ENCODE measurements at regions not wholly inside any gene's neighbourhood (a gene's known extent, or its start where the extent isn't known, plus 50 kb on each side); places are given as distances from the start of the nearest gene placed in this dataset.

- TF ChIP-seq, protein P1, sequence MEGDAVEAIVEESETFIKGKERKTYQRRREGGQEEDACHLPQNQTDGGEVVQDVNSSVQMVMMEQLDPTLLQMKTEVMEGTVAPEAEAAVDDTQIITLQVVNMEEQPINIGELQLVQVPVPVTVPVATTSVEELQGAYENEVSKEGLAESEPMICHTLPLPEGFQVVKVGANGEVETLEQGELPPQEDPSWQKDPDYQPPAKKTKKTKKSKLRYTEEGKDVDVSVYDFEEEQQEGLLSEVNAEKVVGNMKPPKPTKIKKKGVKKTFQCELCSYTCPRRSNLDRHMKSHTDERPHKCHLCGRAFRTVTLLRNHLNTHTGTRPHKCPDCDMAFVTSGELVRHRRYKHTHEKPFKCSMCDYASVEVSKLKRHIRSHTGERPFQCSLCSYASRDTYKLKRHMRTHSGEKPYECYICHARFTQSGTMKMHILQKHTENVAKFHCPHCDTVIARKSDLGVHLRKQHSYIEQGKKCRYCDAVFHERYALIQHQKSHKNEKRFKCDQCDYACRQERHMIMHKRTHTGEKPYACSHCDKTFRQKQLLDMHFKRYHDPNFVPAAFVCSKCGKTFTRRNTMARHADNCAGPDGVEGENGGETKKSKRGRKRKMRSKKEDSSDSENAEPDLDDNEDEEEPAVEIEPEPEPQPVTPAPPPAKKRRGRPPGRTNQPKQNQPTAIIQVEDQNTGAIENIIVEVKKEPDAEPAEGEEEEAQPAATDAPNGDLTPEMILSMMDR (conservative IDR thresholded peaks at IDR 0.05; ENCODE audit: low read depth, low read length) = no peak
- no peak for DNase-seq (ENCODE audit: low read depth)
- H3K4me3 ChIP-seq (ENCODE audit: low read length) = no peak overlapping the region
These were observed 321.7 kb upstream of the TSHZ3 start for GRCh38 chr19:31670931-31671330.

DNA sequence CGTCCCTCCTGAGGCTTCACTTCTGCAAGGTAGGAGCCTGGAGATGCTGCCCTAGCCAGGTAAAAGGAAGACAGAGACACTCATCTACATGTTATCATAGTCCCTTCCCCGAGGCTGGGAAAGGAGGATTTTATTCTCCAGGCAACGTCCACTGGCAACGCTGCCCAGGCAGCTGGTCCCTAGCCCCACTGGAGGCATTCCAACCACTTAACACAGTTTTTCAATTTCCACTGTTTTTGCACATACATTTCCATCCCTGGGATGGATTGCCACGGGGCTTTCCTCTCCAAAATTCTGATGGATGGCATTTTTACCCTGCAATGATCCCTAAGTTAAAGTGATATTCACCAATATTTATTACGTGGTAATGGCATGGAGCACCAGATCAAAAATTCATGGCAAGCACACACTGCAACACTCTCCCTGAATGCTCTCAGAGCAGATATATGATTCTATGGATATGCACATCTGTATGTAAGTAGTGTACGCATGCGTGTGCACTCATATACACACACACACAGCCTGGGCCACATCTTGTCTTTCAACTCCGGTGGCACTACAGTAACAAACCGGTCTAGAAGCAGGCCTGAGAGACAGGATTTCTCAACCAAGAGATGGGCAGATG is 322.3 kb upstream of the TSHZ3 start:
- H3K4me3 ChIP-seq (ENCODE audit: low read length) = no peak overlapping the region
- DNase-seq (ENCODE audit: low read depth) = no peak
- TF ChIP-seq, protein P1 (conservative IDR thresholded peaks at IDR 0.05; ENCODE audit: low read depth, low read length) = no peak

GRCh38 chr19:31674503-31675192 is 325.4 kb upstream of the TSHZ3 start:
- TF ChIP-seq, protein P1 (conservative IDR thresholded peaks at IDR 0.05; ENCODE audit: low read depth, low read length) = no peak
- DNase-seq (ENCODE audit: low read depth) = no peak
- no peak overlapping the region for H3K4me3 ChIP-seq (ENCODE audit: low read length)

- TF ChIP-seq, protein P1 (conservative IDR thresholded peaks at IDR 0.05; ENCODE audit: low read depth, low read length) = no peak
- H3K4me3 ChIP-seq (ENCODE audit: low read length) = no peak overlapping the region
- no peak for DNase-seq (ENCODE audit: low read depth)
These were observed 326.1 kb upstream of the TSHZ3 start for GRCh38 chr19:31675193-31675913.

DNA sequence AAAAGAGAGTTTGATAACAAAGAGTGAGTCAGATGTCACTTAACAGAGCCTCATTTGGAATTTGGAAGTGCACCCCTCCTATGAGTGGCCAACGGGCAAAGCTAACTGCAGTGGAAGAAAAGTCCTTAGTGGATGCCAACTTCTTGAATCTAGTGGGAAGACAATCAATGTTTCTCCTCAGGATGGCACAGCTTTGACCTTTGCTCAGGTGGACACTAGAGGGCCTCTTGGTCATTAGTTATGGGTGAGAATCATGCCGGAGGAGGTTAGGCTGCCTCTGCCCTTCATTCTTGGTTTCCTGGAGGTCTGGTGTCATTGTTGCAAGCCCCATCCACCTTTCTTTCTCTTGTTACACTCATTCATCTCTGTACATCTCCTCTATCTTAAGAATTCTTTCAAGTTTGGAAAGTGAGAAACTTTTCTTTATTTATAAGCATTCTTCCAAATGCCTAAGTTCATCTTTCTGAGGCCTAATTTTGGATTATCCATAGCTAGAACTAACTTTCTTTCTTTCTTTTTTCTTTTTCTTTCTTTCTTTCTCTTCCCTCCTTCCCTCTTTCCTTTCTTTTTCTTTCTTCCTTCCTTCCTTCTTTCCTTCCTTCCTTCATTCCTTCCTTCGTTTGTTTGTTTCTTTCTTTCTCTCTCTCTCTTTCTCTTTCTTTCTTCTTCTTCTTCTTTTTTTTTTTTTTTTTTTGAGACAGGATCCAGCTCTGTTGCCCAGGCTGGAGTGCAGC is 327.2 kb upstream of the TSHZ3 start:
- no peak for DNase-seq (ENCODE audit: low read depth)
- TF ChIP-seq, protein P1 (conservative IDR thresholded peaks at IDR 0.05; ENCODE audit: low read depth, low read length) = no peak
- H3K4me3 ChIP-seq (ENCODE audit: low read length) = no peak overlapping the region

DNA sequence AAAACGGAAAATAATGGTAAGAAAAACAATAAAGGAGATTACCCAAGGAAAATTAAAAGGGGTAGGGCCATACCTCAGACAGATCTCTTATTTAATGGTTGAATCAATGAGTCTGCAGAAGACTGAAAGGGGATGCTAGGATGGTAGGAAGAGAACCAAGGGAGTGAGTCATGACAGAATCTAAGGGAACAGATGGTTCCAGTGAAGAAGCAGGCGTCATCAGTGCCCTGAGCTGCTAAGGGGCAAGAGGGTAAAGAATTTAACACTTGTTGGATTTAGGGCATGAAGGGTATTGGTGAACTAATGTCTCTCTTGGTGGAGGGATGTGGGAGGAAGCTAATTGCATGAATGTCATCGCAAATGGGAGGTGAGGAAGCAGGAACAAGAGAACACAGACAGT is 329.2 kb upstream of the TSHZ3 start:
- no peak for DNase-seq (ENCODE audit: low read depth)
- TF ChIP-seq, protein P1 (conservative IDR thresholded peaks at IDR 0.05; ENCODE audit: low read depth, low read length) = no peak
- no peak overlapping the region for H3K4me3 ChIP-seq (ENCODE audit: low read length)
